ENCODE measurements at regions not wholly inside any gene's neighbourhood (a gene's known extent, or its start where the extent isn't known, plus 50 kb on each side); places are given as distances from the start of the nearest gene placed in this dataset.

- TF ChIP-seq EZH2phosphoT487 (IDR thresholded peaks at IDR 0.05; ENCODE audit: borderline replicate concordance, low read length) (no peak), EZH2 (IDR thresholded peaks at IDR 0.05; ENCODE audit: low read length, unreplicated experiment) (no peak)
- TF ChIP-seq, protein P1, sequence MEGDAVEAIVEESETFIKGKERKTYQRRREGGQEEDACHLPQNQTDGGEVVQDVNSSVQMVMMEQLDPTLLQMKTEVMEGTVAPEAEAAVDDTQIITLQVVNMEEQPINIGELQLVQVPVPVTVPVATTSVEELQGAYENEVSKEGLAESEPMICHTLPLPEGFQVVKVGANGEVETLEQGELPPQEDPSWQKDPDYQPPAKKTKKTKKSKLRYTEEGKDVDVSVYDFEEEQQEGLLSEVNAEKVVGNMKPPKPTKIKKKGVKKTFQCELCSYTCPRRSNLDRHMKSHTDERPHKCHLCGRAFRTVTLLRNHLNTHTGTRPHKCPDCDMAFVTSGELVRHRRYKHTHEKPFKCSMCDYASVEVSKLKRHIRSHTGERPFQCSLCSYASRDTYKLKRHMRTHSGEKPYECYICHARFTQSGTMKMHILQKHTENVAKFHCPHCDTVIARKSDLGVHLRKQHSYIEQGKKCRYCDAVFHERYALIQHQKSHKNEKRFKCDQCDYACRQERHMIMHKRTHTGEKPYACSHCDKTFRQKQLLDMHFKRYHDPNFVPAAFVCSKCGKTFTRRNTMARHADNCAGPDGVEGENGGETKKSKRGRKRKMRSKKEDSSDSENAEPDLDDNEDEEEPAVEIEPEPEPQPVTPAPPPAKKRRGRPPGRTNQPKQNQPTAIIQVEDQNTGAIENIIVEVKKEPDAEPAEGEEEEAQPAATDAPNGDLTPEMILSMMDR (conservative IDR thresholded peaks at IDR 0.05; ENCODE audit: low read depth, low read length) = no peak
- no TSS peak for BruUV-seq (replicated peaks)
- H3K79me2 ChIP-seq (ENCODE audit: low read length) = no peaks in the 10 kb centered on the region
- no peak for ATAC-seq
- peaks cover 15% of the 10 kb centered on the region for H3K4me1 ChIP-seq (ENCODE audit: insufficient read depth, low read length)
- no peak overlapping the region for H3K4me3 ChIP-seq (ENCODE audit: low read length)
- H2AFZ ChIP-seq (ENCODE audit: low read length) = no peak overlapping the region
- CTCF ChIA-PET = interaction anchor here (0.6 to 0.9 kb wide), 3 partner anchors 256 to 753 kb away, joined by 5 to 6 read pairs (median 6); no protein-coding TSS in a partner anchor
- no peaks in the 10 kb centered on the region for H3K9me2 ChIP-seq (replicated peaks; ENCODE audit: low read length)
- intact Hi-C loops (cut with micrococcal nuclease) = loop anchor here (10.0 kb wide), 1 partner anchor 1451 kb away; no protein-coding TSS in a partner anchor
- no peak for DNase-seq
- no peaks in the 10 kb centered on the region for H4K20me1 ChIP-seq (ENCODE audit: low read length)
- POLR2A ChIA-PET (ENCODE audit: unreplicated experiment) = no interaction called here
- H3K4me2 ChIP-seq (ENCODE audit: low read length) = no peak overlapping the region
- no peak overlapping the region for H3K9ac ChIP-seq (ENCODE audit: low read length)
- no peaks in the 10 kb centered on the region for H3F3A ChIP-seq (ENCODE audit: low read length, unreplicated experiment)
- no peaks in the 10 kb centered on the region for H3K27me3 ChIP-seq (ENCODE audit: low read length)
- no peak overlapping the region for H3K27ac ChIP-seq (ENCODE audit: low read length)
- H3K9me3 ChIP-seq (ENCODE audit: low read length) = no peaks in the 10 kb centered on the region
- H3K36me3 ChIP-seq (ENCODE audit: low read depth, low read length) = no peaks in the 10 kb centered on the region
Measured at GRCh38 chr5:90185897-90186468, 223.6 kb downstream of the CETN3 start.

- Histone ChIP-seq H3K4me1 (ENCODE audit: insufficient read depth, low read length) (peaks cover 15% of the 10 kb centered on the region), H3K36me3 (ENCODE audit: low read depth, low read length) (no peaks in the 10 kb centered on the region), H3K9me3 (ENCODE audit: low read length) (no peaks in the 10 kb centered on the region), H3K9me2 (replicated peaks; ENCODE audit: low read length) (no peaks in the 10 kb centered on the region), H3K27me3 (ENCODE audit: low read length) (no peaks in the 10 kb centered on the region), H3K79me2 (ENCODE audit: low read length) (no peaks in the 10 kb centered on the region), H3K27ac (ENCODE audit: low read length) (no peak overlapping the region), H3F3A (ENCODE audit: low read length, unreplicated experiment) (no peaks in the 10 kb centered on the region), H3K4me3 (ENCODE audit: low read length) (no peak overlapping the region), H3K4me2 (ENCODE audit: low read length) (no peak overlapping the region), H2AFZ (ENCODE audit: low read length) (no peak overlapping the region), H3K9ac (ENCODE audit: low read length) (no peak overlapping the region), H4K20me1 (ENCODE audit: low read length) (no peaks in the 10 kb centered on the region)
- POLR2A ChIA-PET (ENCODE audit: unreplicated experiment) = no interaction called here
- CTCF ChIA-PET = no interaction called here
- DNase-seq (no peak), ATAC-seq (no peak)
- no TSS peak for BruUV-seq (replicated peaks)
- intact Hi-C loops (cut with micrococcal nuclease) = loop anchor here (5.0 to 10.0 kb wide), 4 partner anchors 162 to 1450 kb away; no protein-coding TSS in a partner anchor
- TF ChIP-seq EZH2phosphoT487 (IDR thresholded peaks at IDR 0.05; ENCODE audit: borderline replicate concordance, low read length) (no peak), EZH2 (IDR thresholded peaks at IDR 0.05; ENCODE audit: low read length, unreplicated experiment) (no peak)
- TF ChIP-seq, protein P1 (conservative IDR thresholded peaks at IDR 0.05; ENCODE audit: low read depth, low read length) = no peak
Measured at GRCh38 chr5:90184764-90185163, 224.8 kb downstream of the CETN3 start.

DNA sequence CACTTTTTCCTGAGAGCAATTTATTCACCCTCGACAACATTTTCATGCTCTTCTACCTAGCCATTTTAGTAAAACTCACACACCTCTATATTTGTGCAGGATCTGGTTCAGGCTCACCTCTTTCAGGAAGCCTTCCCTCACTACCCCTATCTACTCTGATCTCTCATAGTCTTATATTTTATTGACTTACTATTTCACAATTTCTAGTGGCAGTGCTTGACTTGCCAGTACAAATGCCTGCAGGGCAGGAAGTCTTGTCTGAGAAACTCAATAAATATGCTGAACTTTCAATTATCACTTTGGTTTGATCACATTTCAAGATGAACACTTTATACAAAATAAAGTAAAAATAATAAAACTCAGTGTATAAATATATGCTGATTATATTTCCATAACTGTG lies 226.8 kb downstream of the CETN3 start:
- peaks cover 15% of the 10 kb centered on the region for H3K4me1 ChIP-seq (ENCODE audit: insufficient read depth, low read length)
- TF ChIP-seq EZH2phosphoT487 (IDR thresholded peaks at IDR 0.05; ENCODE audit: borderline replicate concordance, low read length) = no peak
- intact Hi-C loops (cut with micrococcal nuclease) = loop anchor here (5.0 to 10.0 kb wide), 4 partner anchors 160 to 1448 kb away; no protein-coding TSS in a partner anchor
- H3K9me3 ChIP-seq (ENCODE audit: low read length) = no peaks in the 10 kb centered on the region
- peak; percentile 55; the same call in 1 of the 2 replicates for ATAC-seq
- no peaks in the 10 kb centered on the region for H3K9me2 ChIP-seq (replicated peaks; ENCODE audit: low read length)
- BruUV-seq (replicated peaks) = no TSS peak
- H3K4me3 ChIP-seq (ENCODE audit: low read length) = no peak overlapping the region
- DNase-seq = peak; percentile 78
- H2AFZ ChIP-seq (ENCODE audit: low read length) = no peak overlapping the region
- no peaks in the 10 kb centered on the region for H3F3A ChIP-seq (ENCODE audit: low read length, unreplicated experiment)
- peak overlapping the region; percentile 42 for H3K4me2 ChIP-seq (ENCODE audit: low read length)
- no peaks in the 10 kb centered on the region for H3K27me3 ChIP-seq (ENCODE audit: low read length)
- H3K27ac ChIP-seq (ENCODE audit: low read length) = no peak overlapping the region
- H4K20me1 ChIP-seq (ENCODE audit: low read length) = no peaks in the 10 kb centered on the region
- no peak overlapping the region for H3K9ac ChIP-seq (ENCODE audit: low read length)
- CTCF ChIA-PET = no interaction called here
- POLR2A ChIA-PET (ENCODE audit: unreplicated experiment) = no interaction called here
- H3K79me2 ChIP-seq (ENCODE audit: low read length) = no peaks in the 10 kb centered on the region
- H3K36me3 ChIP-seq (ENCODE audit: low read depth, low read length) = no peaks in the 10 kb centered on the region

Data from PC-3 (cell line).